CD4-positive, alpha-beta T cell treated with Interleukin-1 beta for 1 hour (primary cell): ENCODE measurements at regions not wholly inside any gene's neighbourhood (a gene's known extent, or its start where the extent isn't known, plus 50 kb on each side); places are given as distances from the start of the nearest gene placed in this dataset.

Experiments
- DNase-seq, 2 donors: peaks; one replicate each; pipeline ENCODE4 v3.0.0-alpha.2; 2020 to 2022

DNA sequence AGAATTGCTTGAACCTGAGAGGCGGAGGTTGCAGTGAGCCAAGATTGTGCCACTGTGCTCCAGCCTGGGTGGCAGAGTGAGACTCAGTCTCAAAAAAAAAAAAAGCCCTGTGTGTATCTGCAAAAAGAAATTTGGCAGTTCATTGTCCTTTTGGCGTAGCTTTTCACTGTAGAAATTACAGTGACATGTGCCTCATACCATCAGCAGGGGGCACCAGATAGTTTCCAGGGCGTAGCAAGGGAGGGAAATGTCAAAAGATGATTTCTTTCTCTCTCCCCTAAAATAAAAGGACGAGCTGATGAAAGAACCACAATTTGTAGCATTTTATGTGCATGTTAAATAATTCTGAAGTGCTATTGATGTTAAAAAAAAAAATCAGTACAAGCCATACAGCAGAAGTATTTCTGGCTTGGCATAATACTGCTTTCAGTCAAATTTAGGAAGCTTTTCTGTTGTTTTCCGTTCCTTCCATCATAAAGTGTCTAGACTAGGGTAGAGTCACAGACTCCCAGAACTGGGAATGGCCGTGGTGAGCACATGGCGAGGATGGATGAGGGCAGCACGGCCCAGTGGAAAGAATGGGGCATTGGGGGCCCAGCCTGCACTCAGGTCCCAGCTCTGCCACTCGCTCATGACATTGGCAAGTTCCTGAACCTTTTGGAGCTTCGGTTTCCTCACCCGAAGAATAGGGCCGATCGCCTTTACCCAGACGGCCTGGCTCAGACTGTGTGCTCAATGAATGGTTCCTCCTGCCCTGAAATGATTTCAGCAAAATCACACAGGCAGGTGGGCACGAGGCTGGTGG is 59.8 kb upstream of the RPH3AL start:
- DNase-seq, result peak; percentile 67 to 81

GRCh38 chr17:411421-412120 is 59.0 kb upstream of the RPH3AL start:
- DNase-seq, result no peak

DNA sequence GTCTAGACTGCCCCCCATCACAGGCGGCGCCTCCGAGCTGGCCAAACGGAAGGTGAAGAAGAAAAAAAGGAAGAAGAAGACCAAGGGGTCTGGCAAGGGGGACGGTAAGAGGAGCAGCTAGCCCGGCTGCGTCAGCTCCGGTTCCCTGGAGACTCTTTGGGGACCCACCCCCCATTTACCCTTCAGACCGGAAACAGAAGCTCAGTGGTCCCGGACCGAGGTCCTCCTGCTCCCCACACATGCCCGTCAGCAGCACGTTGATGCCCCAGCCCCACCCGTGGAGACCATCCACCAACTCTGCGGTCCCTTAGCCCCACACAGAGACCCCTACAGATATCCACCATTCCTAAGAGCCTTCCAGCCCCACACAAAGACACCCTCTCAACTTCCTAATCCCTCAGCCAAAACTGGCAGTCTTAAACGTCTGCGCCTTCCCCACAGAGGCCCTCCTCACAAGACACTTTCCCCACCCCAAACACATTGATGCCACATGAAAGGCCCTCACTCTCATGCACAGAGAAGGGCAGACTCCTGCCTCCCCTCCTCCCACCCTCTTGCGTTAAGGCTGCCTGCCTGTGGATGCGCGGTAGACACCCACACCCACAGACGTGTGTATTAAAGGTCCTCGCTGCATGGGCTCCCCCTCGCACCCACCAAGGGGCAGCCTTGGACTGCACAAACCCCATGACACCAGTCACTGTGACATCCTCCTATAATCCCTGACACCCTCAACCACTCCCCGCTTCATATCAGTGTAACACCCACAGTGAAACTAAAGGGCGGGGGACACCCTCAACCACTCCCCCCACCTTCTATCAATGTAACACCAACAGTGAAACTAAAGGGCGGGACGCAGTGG is 58.2 kb upstream of the RPH3AL start:
- DNase-seq, result peak; percentile 76 to 80

DNA sequence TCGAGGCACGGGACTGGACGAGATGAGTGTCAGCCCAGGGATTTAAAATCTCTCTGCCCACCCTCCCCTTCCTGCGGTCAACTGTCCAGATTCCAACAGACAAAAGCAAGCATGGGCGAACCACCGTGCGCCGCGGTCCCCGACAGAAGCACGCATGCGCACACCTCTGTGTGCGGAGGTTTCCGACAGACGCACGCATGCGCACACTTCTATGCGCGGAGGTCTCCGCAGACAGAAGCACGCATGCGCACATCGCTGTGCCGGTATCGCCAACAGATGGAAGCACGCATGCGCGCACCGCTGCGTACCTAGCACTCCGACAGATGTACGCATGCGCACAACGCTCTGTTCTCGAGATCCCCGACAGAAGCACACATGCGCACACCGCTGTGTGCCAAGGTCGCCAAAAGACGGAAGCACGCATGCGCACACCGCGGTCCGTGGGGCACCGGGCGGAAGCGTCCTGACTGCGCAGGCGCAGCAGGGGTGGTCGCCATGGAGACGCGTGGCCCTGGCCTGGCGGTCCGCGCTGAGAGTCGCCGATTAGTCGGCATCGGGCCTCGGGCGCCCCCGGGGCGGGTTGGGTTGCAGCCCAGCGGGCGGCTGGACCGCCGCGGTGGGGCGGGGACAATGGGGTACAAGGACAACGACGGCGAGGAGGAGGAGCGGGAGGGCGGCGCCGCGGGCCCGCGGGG is 57.4 kb upstream of the RPH3AL start:
- peak; percentile 99 to 100 for DNase-seq

- no peak for DNase-seq
These were observed 56.8 kb upstream of the RPH3AL start for GRCh38 chr17:409308-409847.

GRCh38 chr17:404703-405102 is 52.1 kb upstream of the RPH3AL start:
- DNase-seq, result no peak
